Gastrocnemius medialis (tissue), 4 donors: ENCODE measurements at regions not wholly inside any gene's neighbourhood (a gene's known extent, or its start where the extent isn't known, plus 50 kb on each side); places are given as distances from the start of the nearest gene placed in this dataset.

ENCODE experiments used
- CTCF ChIP-seq, 5 experiments: fragments of 450-650 bp in 3 of 5; fragments of 200-600 bp in 2 of 5; sonication (generic) in 2 of 5; IDR thresholded peaks in 4 of 5; conservative IDR thresholded peaks in 1 of 5; 1 replicate in 4 of 5; 2 replicates in 1 of 5; pipeline ENCODE4 v1.5.1; 2016 to 2019; ENCODE audit warnings: antibody characterized with exemption in 5 of 5, mild to moderate bottlenecking in 3 of 5, moderate library complexity in 3 of 5
- POLR2A ChIP-seq, 2 donors: fragments of 450-650 bp; IDR thresholded peaks; one replicate each; pipeline ENCODE4 v1.6.1; 2017; ENCODE audit warnings: antibody characterized with exemption in 2 of 2, mild to moderate bottlenecking in 2 of 2, moderate library complexity in 2 of 2

GRCh38 chr14:26233118-26233517 is 364.7 kb downstream of the NOVA1 start:
- no peak for TF ChIP-seq POLR2A (IDR thresholded peaks at IDR 0.05)
- TF ChIP-seq CTCF (IDR thresholded peaks at IDR 0.05 in 4 of 5, conservative IDR thresholded peaks at IDR 0.05 in 1 of 5) = no peak
